C4-2B (cell line): ENCODE measurements at regions not wholly inside any gene's neighbourhood (a gene's known extent, or its start where the extent isn't known, plus 50 kb on each side); places are given as distances from the start of the nearest gene placed in this dataset.

Experiments used
- H3K27ac ChIP-seq: fragments of 450-650 bp; 2 replicates; pipeline ENCODE4 v1.5.1; 2017
- CTCF ChIP-seq: fragments of 450-650 bp; conservative IDR thresholded peaks from 2 replicates; pipeline ENCODE4 v1.5.1; 2017; ENCODE audit warnings: mild to moderate bottlenecking
- ZFX ChIP-seq: fragments of 450-650 bp; IDR thresholded peaks from 2 replicates; pipeline ENCODE4 v1.6.1; 2017

- H3K27ac ChIP-seq, result no peak overlapping the region
- no peak for TF ChIP-seq ZFX
- no peak for TF ChIP-seq CTCF
Observed at GRCh38 chr6:139582956-139583355, 208.5 kb upstream of the CITED2 start.

GRCh38 chr6:139581485-139581865, 207.0 kb upstream of the CITED2 start:
- TF ChIP-seq CTCF (no peak), ZFX (no peak)
- no peak overlapping the region for H3K27ac ChIP-seq

- TF ChIP-seq ZFX (no peak), CTCF (no peak)
- H3K27ac ChIP-seq, result no peak overlapping the region
Observed at GRCh38 chr6:139580592-139581484, 206.4 kb upstream of the CITED2 start.

- no peak for TF ChIP-seq ZFX
- TF ChIP-seq CTCF, result no peak
- no peak overlapping the region for H3K27ac ChIP-seq
Observed at GRCh38 chr6:139577763-139578604, 203.5 kb upstream of the CITED2 start.

- TF ChIP-seq CTCF (no peak), ZFX (no peak)
- H3K27ac ChIP-seq, result no peak overlapping the region
Observed at GRCh38 chr6:139577124-139577762, 202.8 kb upstream of the CITED2 start.

- H3K27ac ChIP-seq, result no peak overlapping the region
- TF ChIP-seq ZFX, result no peak
- no peak for TF ChIP-seq CTCF
Observed at GRCh38 chr6:139572001-139572400, 197.6 kb upstream of the CITED2 start.
